HG03039 (cell line): ENCODE measurements at regions not wholly inside any gene's neighbourhood (a gene's known extent, or its start where the extent isn't known, plus 50 kb on each side); places are given as distances from the start of the nearest gene placed in this dataset.

Experiments used
- ATAC-seq: cut with Tn5 transposase; IDR thresholded peaks from one replicate; pipeline ENCODE4 v1.9.1; 2021; ENCODE audit warnings: mild to moderate bottlenecking, moderate library complexity; ENCODE audit not compliant: unreplicated experiment

DNA sequence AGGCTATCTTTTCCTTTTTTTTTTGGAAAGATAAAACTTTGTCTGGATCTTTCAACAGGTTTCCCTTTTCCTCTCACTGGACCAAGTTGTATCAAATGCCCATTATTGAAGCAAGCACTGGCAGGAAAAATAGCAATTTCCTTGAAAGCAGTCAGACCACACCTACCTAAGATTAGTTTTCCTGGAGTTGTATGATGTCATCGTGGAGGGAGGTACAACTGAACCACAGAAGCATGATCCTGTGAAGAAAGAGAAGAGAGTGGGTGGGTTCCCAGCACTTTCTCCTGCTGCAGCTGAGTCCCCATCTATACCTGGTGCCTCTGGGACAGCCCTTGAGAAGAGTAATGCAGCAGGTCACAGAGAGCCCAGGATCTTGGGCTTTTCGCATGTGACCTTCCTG is 63.6 kb upstream of the ERCC4 start:
- ATAC-seq = no peak

DNA sequence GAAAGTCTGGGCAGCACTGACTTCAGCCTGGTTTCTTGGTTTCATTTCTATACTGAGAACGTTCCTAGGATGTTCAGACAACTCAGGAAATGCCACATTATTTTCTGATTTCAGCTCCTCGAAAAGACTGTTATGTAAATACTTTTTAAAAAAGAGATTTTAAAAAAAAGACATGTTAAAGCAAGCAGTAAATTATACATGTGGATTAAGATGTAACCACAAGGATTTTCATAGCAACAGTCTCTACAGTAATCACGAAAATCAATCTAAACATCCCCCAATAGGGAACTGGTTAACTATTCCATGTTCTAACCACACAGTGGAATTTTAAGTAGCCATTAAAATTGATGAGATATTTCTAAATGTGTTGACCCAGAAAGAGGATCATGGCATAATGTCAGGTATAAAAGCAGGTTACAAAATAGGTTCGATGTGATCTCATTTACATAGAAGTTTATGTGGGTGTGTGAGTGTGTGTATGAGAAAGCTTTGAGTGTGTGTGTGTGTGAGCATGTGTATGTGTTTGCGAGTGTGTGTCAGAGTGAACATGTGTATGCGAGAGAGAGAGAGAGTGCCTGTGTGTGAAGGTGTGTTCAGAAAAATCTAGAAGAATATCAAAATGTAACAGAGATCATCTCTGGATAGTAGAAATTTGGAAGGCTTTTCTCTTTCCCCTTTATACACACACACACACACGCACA is 63.0 kb upstream of the ERCC4 start:
- no peak for ATAC-seq

DNA sequence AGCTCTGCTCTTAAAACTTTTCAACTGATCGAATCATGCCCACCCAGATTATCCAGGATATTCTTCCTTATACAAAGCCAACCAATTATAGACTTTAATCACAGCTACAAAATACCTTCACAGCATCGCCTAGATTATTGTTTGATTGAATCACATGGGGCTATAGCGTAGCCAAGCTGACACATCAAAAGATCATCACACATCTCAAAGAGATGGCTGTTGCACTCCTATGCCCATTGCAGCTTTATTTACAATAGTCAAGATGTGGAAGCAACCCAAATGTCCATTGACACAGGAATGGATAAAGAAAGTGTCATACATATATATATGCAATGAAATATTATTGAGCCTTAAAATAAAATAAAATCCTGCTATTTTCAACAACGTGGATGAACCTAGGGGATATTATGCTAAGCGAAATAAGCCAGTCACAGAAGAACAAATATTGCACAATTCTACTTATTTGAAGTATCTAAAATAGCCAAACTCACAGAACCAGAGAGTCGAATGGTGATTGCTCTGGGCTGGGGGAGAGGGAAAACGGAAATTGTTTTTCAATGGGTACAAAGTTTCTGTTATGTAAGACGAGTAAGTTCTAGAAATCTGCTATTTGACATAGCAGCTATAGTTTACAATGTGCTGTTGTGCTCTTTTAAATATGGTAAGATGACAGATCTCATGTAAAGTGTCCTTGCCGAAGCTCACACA is 60.9 kb upstream of the ERCC4 start:
- ATAC-seq = no peak

GRCh38 chr16:13863075-13863765 is 56.7 kb upstream of the ERCC4 start:
- no peak for ATAC-seq

- no peak for ATAC-seq
Measured at GRCh38 chr16:13864689-13865088, 55.3 kb upstream of the ERCC4 start.

DNA sequence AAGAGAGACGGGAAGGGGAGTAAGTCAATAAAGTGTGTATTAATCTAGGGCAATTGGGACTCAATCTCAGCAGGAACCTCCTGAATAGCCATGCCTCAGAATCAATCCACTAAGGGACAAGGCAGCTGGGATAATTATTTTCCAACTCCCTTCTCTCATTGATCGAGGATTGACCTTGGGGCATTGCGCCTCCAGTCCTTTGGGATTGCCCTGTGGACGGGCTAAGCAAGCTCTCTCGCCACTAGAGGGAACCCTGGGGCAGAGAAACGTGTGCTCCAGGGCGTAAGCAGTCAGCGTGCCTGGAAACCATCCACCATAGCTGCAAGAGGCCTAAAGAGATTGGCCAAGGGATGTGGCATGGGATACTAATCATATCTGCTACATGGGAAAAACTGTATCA is 53.9 kb upstream of the ERCC4 start:
- no peak for ATAC-seq
